Endodermal cell (in vitro differentiated cells): ENCODE measurements at regions not wholly inside any gene's neighbourhood (a gene's known extent, or its start where the extent isn't known, plus 50 kb on each side); places are given as distances from the start of the nearest gene placed in this dataset.

Experiments used
- DNase-seq: peaks from one replicate; pipeline ENCODE4 v3.0.0-alpha.2; 2017
- H3K27ac ChIP-seq: 2 replicates; pipeline ENCODE4 v1.5.1; 2013; ENCODE audit warnings: mild to moderate bottlenecking, low read depth, low read length, moderate library complexity
- H3K27me3 ChIP-seq: 2 replicates; pipeline ENCODE4 v1.6.1; 2013; ENCODE audit warnings: mild to moderate bottlenecking, low read length, moderate library complexity; ENCODE audit not compliant: insufficient read depth, control insufficient read depth, poor library complexity, severe bottlenecking
- H3K36me3 ChIP-seq: 2 replicates; pipeline ENCODE4 v1.7.0; 2013; ENCODE audit warnings: mild to moderate bottlenecking, low read length, moderate library complexity; ENCODE audit not compliant: control insufficient read depth, insufficient read depth
- H3K4me1 ChIP-seq: one replicate; pipeline ENCODE4 v1.7.0; 2013; ENCODE audit warnings: low read length; ENCODE audit not compliant: control insufficient read depth, insufficient read depth
- H3K4me3 ChIP-seq: 2 replicates; pipeline ENCODE4 v1.5.1; 2013; ENCODE audit warnings: mild to moderate bottlenecking, low read length, moderate library complexity
- H3K9ac ChIP-seq: 2 replicates; pipeline ENCODE4 v1.6.1; 2013; ENCODE audit warnings: mild to moderate bottlenecking, low read length, moderate library complexity; ENCODE audit not compliant: poor library complexity, severe bottlenecking; ENCODE audit errors: extremely low read depth
- H3K9me3 ChIP-seq: 2 replicates; pipeline ENCODE4 v1.6.1; 2013; ENCODE audit warnings: mild to moderate bottlenecking, low read length, moderate library complexity; ENCODE audit not compliant: control insufficient read depth
- H3K27ac Mint-ChIP-seq: 2 replicates; pipeline ENCODE4 v1.8.0; 2020; ENCODE audit warnings: mixed read lengths
- H3K27me3 Mint-ChIP-seq: 2 replicates; pipeline ENCODE4 v1.8.0; 2021; ENCODE audit warnings: mild to moderate bottlenecking, mixed read lengths; ENCODE audit not compliant: insufficient read depth
- H3K36me3 Mint-ChIP-seq: 2 replicates; pipeline ENCODE4 v1.8.0; 2020; ENCODE audit warnings: low read depth, mixed read lengths
- H3K4me1 Mint-ChIP-seq: 2 replicates; pipeline ENCODE4 v1.8.0; 2020; ENCODE audit warnings: mixed read lengths
- H3K4me3 Mint-ChIP-seq: 2 replicates; pipeline ENCODE4 v1.8.0; 2020; ENCODE audit warnings: mild to moderate bottlenecking, moderate library complexity, mixed read lengths
- H3K9me3 Mint-ChIP-seq: 2 replicates; pipeline ENCODE4 v1.8.0; 2020; ENCODE audit warnings: mild to moderate bottlenecking, mixed read lengths
- CTCF ChIP-seq: fragments of 200-600 bp; sonication (generic); conservative IDR thresholded peaks from 2 replicates; pipeline ENCODE4 v1.5.0; 2021; ENCODE audit warnings: antibody characterized with exemption, mild to moderate bottlenecking
- WGBS, 2 experiments: methylation state at CpG; one replicate each; pipeline versions ENCODE4 v1.1.5 to v1.1.7; 2013; ENCODE audit warnings: missing lambda C conversion rate in 2 of 2, mixed read lengths in 1 of 2; ENCODE audit not compliant: insufficient coverage in 1 of 2, insufficient read length in 1 of 2; 5-methylcytosine and 5-hydroxymethylcytosine counted together

- peaks cover 13% of the 10 kb centered on the region for H3K4me1 Mint-ChIP-seq
- H3K27ac ChIP-seq, result no peak overlapping the region
- H3K4me1 ChIP-seq, result peaks cover 2% of the 10 kb centered on the region
- no peak overlapping the region for H3K4me3 Mint-ChIP-seq
- no peaks in the 10 kb centered on the region for H3K27me3 Mint-ChIP-seq
- TF ChIP-seq CTCF, result no peak
- DNase-seq, result no peak
- no peaks in the 10 kb centered on the region for H3K36me3 ChIP-seq
- peaks cover 31% of the 10 kb centered on the region for H3K9me3 ChIP-seq
- no peak overlapping the region for H3K27ac Mint-ChIP-seq
- H3K9ac ChIP-seq, result no peak overlapping the region
- peaks cover 10% of the 10 kb centered on the region for H3K36me3 Mint-ChIP-seq
- peaks cover 28% of the 10 kb centered on the region for H3K9me3 Mint-ChIP-seq
- no peak overlapping the region for H3K4me3 ChIP-seq
- WGBS, 2 experiments, result 75 to 83% methylated on average over 2 to 3 of the region's 3 CpGs
- no peaks in the 10 kb centered on the region for H3K27me3 ChIP-seq
These were observed 129.3 kb upstream of the PLPPR5 start for GRCh38 chr1:99133756-99134500.

- peaks cover 4% of the 10 kb centered on the region for H3K4me1 Mint-ChIP-seq
- H3K27ac Mint-ChIP-seq, result no peak overlapping the region
- H3K9me3 Mint-ChIP-seq, result peaks cover 28% of the 10 kb centered on the region
- peaks cover 10% of the 10 kb centered on the region for H3K36me3 Mint-ChIP-seq
- no peak overlapping the region for H3K9ac ChIP-seq
- no peaks in the 10 kb centered on the region for H3K27me3 Mint-ChIP-seq
- WGBS, 2 experiments, result 95 to 100% methylated on average over 1 of the region's 1 CpG
- no peak overlapping the region for H3K27ac ChIP-seq
- H3K4me3 Mint-ChIP-seq, result no peak overlapping the region
- no peak for DNase-seq
- peaks cover 37% of the 10 kb centered on the region for H3K9me3 ChIP-seq
- no peaks in the 10 kb centered on the region for H3K27me3 ChIP-seq
- no peaks in the 10 kb centered on the region for H3K36me3 ChIP-seq
- TF ChIP-seq CTCF, result no peak
- H3K4me3 ChIP-seq, result peak overlapping the region; percentile 61
- peaks cover 2% of the 10 kb centered on the region for H3K4me1 ChIP-seq
These were observed 126.6 kb upstream of the PLPPR4 start for GRCh38 chr1:99137554-99138206.

DNA sequence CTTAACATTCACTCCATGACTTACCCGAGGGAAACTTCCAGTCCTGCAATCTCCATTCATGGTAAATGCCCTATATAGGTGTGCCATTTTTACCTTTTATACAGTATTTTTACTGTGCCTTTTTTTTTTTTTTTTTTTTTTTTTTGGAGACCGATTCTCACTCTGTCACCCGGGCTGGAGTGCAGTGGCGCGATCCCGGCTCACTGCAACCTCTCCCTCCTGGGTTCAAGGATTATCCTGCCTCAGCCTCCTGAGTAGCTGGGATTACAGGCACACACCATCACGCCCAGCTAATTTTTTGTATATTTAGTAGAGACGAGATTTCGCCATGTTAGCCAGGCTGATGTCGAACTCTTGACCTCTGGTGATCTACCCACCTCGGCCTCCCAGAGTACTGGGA lies 124.4 kb upstream of the PLPPR4 start:
- H3K4me1 Mint-ChIP-seq, result peaks cover 2% of the 10 kb centered on the region
- Histone ChIP-seq H3K9ac (no peak overlapping the region), H3K27ac (no peak overlapping the region), H3K9me3 (peaks cover 37% of the 10 kb centered on the region), H3K36me3 (no peaks in the 10 kb centered on the region), H3K27me3 (no peaks in the 10 kb centered on the region), H3K4me1 (peaks cover 2% of the 10 kb centered on the region), H3K4me3 (peak overlapping the region; percentile 5)
- 93 to 95% methylated on average over 6 to 11 of the region's 11 CpGs for WGBS, 2 experiments
- no peak for TF ChIP-seq CTCF
- peaks cover 10% of the 10 kb centered on the region for H3K36me3 Mint-ChIP-seq
- H3K27ac Mint-ChIP-seq, result no peak overlapping the region
- no peak for DNase-seq
- H3K27me3 Mint-ChIP-seq, result no peaks in the 10 kb centered on the region
- no peak overlapping the region for H3K4me3 Mint-ChIP-seq
- peaks cover 28% of the 10 kb centered on the region for H3K9me3 Mint-ChIP-seq
